ENCODE measurements at regions not wholly inside any gene's neighbourhood (a gene's known extent, or its start where the extent isn't known, plus 50 kb on each side); places are given as distances from the start of the nearest gene placed in this dataset.

GRCh38 chr3:177524742-177525141 is 327.5 kb upstream of the TBL1XR1 start:
- no peak for ATAC-seq
- TF ChIP-seq SNAI2 (CRISPR knock-in tag; IDR thresholded peaks at IDR 0.05): no peak
- TF ChIP-seq OSR1 (CRISPR knock-in tag; IDR thresholded peaks at IDR 0.05): no peak
- TF ChIP-seq TSHZ2 (CRISPR knock-in tag; IDR thresholded peaks at IDR 0.05): no peak
- TF ChIP-seq ARNTL (CRISPR knock-in tag; IDR thresholded peaks at IDR 0.05; ENCODE audit: borderline replicate concordance, low read depth): no peak
- no peak for TF ChIP-seq ISL1 (CRISPR knock-in tag; IDR thresholded peaks at IDR 0.05)
- no peak for TF ChIP-seq POU6F1 (CRISPR knock-in tag; IDR thresholded peaks at IDR 0.05; ENCODE audit: borderline replicate concordance, low read depth)
- TF ChIP-seq ESRRG (CRISPR knock-in tag; IDR thresholded peaks at IDR 0.05): no peak
- no peak for TF ChIP-seq TOX (CRISPR knock-in tag; IDR thresholded peaks at IDR 0.05; ENCODE audit: borderline replicate concordance)
- no peak for TF ChIP-seq ZFP3 (CRISPR knock-in tag; IDR thresholded peaks at IDR 0.05)
- TF ChIP-seq BACH2 (CRISPR knock-in tag; IDR thresholded peaks at IDR 0.05; ENCODE audit: borderline replicate concordance): no peak
- TF ChIP-seq ZNF565 (CRISPR knock-in tag; conservative IDR thresholded peaks at IDR 0.05; ENCODE audit: low read depth): no peak
- no peak for TF ChIP-seq ZNF8 (CRISPR knock-in tag; IDR thresholded peaks at IDR 0.05)
- TF ChIP-seq, protein P1, sequence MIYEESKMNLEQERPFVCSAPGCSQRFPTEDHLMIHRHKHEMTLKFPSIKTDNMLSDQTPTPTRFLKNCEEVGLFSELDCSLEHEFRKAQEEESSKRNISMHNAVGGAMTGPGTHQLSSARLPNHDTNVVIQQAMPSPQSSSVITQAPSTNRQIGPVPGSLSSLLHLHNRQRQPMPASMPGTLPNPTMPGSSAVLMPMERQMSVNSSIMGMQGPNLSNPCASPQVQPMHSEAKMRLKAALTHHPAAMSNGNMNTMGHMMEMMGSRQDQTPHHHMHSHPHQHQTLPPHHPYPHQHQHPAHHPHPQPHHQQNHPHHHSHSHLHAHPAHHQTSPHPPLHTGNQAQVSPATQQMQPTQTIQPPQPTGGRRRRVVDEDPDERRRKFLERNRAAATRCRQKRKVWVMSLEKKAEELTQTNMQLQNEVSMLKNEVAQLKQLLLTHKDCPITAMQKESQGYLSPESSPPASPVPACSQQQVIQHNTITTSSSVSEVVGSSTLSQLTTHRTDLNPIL (CRISPR knock-in tag; IDR thresholded peaks at IDR 0.05; ENCODE audit: low read depth): no peak
- TF ChIP-seq TCF4 (CRISPR knock-in tag; IDR thresholded peaks at IDR 0.05; ENCODE audit: borderline replicate concordance): no peak

- no peak for ATAC-seq
- TF ChIP-seq TCF4 (CRISPR knock-in tag; IDR thresholded peaks at IDR 0.05; ENCODE audit: borderline replicate concordance): no peak
- 0 out of 2 replicates have a peak, but pooled peaks have one; percentile 56 for TF ChIP-seq ESRRG (CRISPR knock-in tag; IDR thresholded peaks at IDR 0.05)
Observed at GRCh38 chr3:177525414-177525813, 328.1 kb upstream of the TBL1XR1 start.

GRCh38 chr3:177525987-177526712 is 328.9 kb upstream of the TBL1XR1 start:
- peak; percentile 72 for TF ChIP-seq ISL1 (CRISPR knock-in tag; IDR thresholded peaks at IDR 0.05)
- no peak for TF ChIP-seq ZFP3 (CRISPR knock-in tag; IDR thresholded peaks at IDR 0.05)
- ATAC-seq: no peak; the same call in 2 of the 3 replicates

GRCh38 chr3:177527182-177527581 is 329.9 kb upstream of the TBL1XR1 start:
- ATAC-seq: peak; percentile 20; the same call in 2 of the 3 replicates
- no peak for TF ChIP-seq BACH2 (CRISPR knock-in tag; IDR thresholded peaks at IDR 0.05; ENCODE audit: borderline replicate concordance)
- no peak for TF ChIP-seq RARB (CRISPR knock-in tag; IDR thresholded peaks at IDR 0.05)
- no peak for TF ChIP-seq GLIS3 (CRISPR knock-in tag; IDR thresholded peaks at IDR 0.05)
- peak; percentile 39; the same call in 1 of the 2 replicates for TF ChIP-seq TCF4 (CRISPR knock-in tag; IDR thresholded peaks at IDR 0.05; ENCODE audit: borderline replicate concordance)

DNA sequence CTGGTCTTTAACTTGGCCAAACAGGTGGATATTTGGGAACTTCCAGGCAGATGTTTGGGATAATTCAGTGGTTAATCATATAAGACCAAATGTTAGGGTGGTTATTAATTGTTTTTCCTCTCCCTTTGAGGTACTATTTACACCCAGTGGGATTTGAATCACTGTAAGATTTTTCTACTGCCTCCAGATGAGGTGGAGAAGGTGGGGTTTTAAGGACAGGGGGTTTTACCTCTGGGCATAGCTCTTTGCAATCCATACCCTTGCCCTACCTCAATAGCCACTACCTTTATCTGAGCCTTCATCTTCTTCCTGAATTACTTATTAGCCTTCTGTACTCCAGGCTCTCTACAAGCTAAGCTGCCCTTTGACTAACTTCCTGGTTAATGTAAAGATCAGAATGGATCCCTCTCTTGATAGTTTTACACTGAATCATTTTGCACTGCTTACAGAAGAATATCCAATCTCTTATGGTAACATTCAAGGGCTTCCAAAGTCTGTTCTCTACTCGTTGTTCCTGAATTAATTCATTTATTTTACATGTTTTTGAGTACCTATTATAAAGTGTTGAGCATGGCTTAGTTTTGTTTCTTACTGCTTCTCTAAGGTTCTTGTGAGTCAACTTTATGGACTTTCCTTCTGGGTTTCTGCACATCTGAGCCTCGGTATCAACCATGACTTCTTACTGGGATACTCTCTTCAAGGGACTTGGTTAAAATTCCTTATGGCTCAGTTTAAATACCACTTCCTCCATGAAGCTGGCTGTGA is 331.2 kb upstream of the TBL1XR1 start:
- ATAC-seq: no peak
- TF ChIP-seq TCF4 (CRISPR knock-in tag; IDR thresholded peaks at IDR 0.05; ENCODE audit: borderline replicate concordance): no peak
- TF ChIP-seq ARNTL (CRISPR knock-in tag; IDR thresholded peaks at IDR 0.05; ENCODE audit: borderline replicate concordance, low read depth): no peak
- TF ChIP-seq PPARA (CRISPR knock-in tag; IDR thresholded peaks at IDR 0.05; ENCODE audit: borderline replicate concordance): no peak
- TF ChIP-seq, protein P2, sequence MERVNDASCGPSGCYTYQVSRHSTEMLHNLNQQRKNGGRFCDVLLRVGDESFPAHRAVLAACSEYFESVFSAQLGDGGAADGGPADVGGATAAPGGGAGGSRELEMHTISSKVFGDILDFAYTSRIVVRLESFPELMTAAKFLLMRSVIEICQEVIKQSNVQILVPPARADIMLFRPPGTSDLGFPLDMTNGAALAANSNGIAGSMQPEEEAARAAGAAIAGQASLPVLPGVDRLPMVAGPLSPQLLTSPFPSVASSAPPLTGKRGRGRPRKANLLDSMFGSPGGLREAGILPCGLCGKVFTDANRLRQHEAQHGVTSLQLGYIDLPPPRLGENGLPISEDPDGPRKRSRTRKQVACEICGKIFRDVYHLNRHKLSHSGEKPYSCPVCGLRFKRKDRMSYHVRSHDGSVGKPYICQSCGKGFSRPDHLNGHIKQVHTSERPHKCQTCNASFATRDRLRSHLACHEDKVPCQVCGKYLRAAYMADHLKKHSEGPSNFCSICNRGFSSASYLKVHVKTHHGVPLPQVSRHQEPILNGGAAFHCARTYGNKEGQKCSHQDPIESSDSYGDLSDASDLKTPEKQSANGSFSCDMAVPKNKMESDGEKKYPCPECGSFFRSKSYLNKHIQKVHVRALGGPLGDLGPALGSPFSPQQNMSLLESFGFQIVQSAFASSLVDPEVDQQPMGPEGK (CRISPR knock-in tag; IDR thresholded peaks at IDR 0.05; ENCODE audit: borderline replicate concordance): no peak
- TF ChIP-seq ZFP30 (CRISPR knock-in tag; IDR thresholded peaks at IDR 0.05): no peak
- TF ChIP-seq ESRRG (CRISPR knock-in tag; IDR thresholded peaks at IDR 0.05): no peak

Measured in SK-N-SH treated with all-trans-retinoic acid at 6 μM for 48 hours (cell line).